ENCODE measurements at regions not wholly inside any gene's neighbourhood (a gene's known extent, or its start where the extent isn't known, plus 50 kb on each side); places are given as distances from the start of the nearest gene placed in this dataset.
A peak's percentile ranks its signal among the peaks of the same experiment; 100 is the strongest.

DNA sequence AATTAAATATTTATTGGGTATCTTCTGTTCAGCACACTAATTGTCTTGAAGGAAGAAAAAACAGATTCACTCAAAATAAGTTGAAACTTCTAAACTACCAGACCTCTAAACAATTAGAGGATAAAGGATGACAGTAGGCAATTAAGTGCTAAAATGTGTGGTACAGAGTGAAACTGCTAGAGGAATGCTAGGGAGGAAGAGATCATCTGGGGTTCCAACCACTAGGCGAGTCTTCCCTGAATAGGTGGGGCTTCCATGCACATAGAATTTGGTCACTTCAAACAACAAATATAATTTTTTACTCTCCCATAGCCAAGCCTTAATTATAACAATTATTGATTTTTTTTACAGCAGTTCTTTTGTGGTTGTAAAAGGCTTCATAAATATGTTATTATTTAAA, 559.0 kb upstream of the ZEB2 start:
- no peak for DNase-seq (ENCODE audit: low read depth in 2 of 2)

DNA sequence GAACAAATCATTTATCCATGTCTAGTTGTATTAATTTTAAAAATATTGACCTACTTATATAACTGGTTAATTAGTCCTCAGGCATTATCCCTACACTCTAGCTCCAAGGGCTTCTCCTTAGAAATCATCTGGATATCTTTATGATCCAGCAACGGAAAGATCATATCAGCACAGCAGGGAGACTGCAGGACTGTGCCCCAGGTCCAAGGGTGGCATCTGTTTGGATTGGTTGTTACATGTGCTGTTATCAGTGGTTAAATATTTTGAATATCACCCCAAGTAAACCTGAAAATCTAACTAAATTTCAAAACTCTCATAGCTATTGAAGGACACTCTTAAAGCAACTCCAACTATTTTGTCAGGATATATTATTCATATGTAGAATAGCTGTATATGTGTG, 556.2 kb upstream of the ZEB2 start:
- no peak for DNase-seq (ENCODE audit: low read depth in 2 of 2)

- DNase-seq (ENCODE audit: low read depth in 2 of 2) = no peak
These were observed 555.6 kb upstream of the ZEB2 start for GRCh38 chr2:145075454-145076062.

DNA sequence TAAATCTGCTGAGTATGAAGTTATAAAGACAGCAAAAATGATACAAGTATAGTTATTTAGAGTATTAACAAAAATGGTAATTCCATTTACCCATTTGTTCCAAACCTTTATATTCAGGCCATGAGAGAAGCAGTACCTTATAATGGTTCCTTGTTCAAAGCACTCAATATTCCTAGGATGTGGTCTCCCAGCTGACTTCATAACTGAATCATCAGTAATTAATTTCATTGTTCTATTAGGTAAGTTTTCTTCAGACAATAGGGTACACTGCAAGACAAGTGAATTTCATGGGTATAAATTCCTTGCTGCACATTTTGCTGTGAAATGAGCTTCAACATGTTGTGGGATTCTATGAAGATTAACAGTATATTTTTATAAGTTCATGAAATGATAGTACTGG, 550.8 kb upstream of the ZEB2 start:
- no peak for DNase-seq (ENCODE audit: low read depth in 2 of 2)

- no peak for DNase-seq (ENCODE audit: low read depth in 2 of 2)
These were observed 548.6 kb upstream of the ZEB2 start for GRCh38 chr2:145068509-145068908.

- no peak for DNase-seq (ENCODE audit: low read depth in 2 of 2)
These were observed 547.7 kb upstream of the ZEB2 start for GRCh38 chr2:145067549-145068030.

DNA sequence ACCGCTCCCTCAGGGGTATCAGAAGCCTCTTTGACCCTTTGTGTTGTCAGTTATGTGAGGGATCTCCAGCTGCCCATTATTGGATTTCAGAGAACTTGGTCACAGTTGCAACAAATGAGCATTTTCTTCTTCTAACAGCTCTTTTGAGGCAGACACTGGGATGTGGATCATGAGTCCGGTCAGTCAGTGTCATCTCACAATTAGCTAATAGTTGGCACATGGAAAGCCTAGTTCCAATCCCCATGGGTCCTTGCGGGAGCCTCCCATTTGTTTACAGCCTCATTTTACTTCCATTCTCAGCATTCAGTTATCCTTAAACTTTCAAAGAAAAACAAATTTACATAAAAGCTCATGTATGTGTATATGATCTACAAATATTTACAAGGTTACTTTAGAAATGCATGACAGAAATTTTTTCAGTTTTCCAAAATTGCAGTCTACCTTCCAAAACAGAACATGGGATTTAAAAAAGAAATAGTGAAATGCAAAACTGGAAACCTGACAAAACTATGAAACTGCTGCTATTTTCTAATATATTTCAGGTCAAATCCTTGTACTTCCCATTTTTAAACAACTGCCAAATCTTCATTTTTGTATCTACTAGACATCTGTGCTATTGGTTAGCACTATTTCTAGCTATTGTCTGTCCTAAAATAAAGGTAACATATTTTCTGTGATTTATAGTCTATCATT, 547.1 kb upstream of the ZEB2 start:
- DNase-seq (ENCODE audit: low read depth in 2 of 2) = no peak

DNA sequence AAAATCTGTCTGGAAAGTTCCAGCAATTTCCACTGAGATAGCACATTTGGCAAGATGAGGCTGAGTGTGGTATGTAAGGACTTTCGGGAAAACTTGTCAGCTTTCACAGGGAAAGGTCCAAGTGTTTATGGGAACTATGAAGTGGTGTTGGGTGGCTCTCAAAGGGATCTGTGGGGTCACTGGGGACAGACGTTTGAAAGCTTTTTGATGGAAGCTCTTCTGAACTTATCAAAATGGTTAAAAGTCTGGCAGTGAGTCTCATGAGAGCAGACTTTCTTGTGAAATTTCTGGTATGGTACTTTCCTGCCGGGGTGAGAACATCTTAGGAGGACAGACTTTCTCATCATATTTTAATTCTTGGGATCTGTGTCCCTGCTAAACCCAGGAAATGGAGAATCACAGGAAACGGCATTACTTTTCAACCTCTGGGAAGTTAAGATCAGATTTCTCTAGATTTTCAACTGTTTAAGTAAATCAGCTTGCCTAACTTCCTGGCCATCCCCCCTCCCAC, 546.3 kb upstream of the ZEB2 start:
- DNase-seq (ENCODE audit: low read depth in 2 of 2) = no peak

GRCh38 chr2:145065342-145065741, 545.4 kb upstream of the ZEB2 start:
- no peak for DNase-seq (ENCODE audit: low read depth in 2 of 2)

DNA sequence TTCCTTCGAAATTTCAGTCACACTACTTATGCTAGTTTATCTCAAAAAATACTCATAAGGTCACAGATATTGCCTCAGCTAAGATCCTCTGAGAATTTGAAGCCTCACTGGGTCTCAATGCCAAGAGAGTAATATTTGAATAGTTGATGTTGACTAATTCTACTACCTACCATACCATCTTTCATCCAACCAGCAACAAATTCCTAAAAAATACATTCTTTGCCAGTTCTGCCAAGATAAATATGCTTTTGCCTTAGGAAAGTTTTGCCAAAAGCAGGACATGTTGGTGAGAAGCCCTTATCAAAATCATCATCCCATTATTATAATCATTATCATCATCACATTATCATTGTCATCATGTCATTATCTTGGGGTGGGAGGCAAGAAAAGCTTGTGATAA, 544.6 kb upstream of the ZEB2 start:
- no peak for DNase-seq (ENCODE audit: low read depth in 2 of 2)

DNA sequence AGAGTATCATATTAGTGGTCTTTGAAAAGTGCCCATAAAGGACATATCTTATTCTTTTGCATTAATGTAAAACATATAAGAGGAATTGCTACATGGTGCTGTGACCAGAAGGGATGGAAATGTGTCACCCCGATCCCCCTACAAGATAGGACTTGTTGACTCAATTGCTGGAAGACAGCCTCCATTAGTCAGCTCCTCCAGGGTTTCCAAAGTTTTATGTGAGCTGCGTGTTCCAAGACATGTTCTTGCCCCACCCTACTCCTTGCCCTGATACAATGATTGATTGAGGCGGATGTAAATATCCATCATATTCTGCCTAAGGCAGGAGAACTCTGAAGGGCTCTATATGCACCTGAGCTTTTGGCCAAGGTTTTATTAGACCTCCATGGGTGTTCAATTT, 541.0 kb upstream of the ZEB2 start:
- no peak for DNase-seq (ENCODE audit: low read depth in 2 of 2)

GRCh38 chr2:145059914-145060313, 540.0 kb upstream of the ZEB2 start:
- no peak for DNase-seq (ENCODE audit: low read depth in 2 of 2)

DNA sequence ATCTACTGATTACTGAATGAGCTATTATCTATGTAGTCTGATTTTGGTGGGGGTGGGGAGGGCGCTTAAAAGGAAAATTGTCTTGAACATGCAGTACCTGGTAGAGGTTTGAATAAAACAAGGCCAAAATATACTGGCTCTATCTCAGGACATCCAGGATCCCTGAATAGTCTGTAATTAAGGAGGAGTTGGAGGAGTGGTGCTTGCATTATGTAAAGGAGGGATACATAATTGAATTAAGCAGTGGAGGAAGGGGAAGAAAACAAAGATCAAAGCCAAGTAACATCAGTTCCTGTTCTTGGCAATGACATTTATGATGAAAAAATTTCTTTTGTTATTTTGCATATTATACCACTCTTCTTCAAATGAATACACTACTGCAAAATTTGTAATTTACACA, 539.4 kb upstream of the ZEB2 start:
- no peak for DNase-seq (ENCODE audit: low read depth in 2 of 2)

- no peak for DNase-seq (ENCODE audit: low read depth in 2 of 2)
These were observed 538.5 kb upstream of the ZEB2 start for GRCh38 chr2:145058457-145058856.

GRCh38 chr2:145055651-145056050, 535.7 kb upstream of the ZEB2 start:
- no peak for DNase-seq (ENCODE audit: low read depth in 2 of 2)

- no peak for DNase-seq (ENCODE audit: low read depth in 2 of 2)
These were observed 530.2 kb upstream of the ZEB2 start for GRCh38 chr2:145050134-145050533.

DNA sequence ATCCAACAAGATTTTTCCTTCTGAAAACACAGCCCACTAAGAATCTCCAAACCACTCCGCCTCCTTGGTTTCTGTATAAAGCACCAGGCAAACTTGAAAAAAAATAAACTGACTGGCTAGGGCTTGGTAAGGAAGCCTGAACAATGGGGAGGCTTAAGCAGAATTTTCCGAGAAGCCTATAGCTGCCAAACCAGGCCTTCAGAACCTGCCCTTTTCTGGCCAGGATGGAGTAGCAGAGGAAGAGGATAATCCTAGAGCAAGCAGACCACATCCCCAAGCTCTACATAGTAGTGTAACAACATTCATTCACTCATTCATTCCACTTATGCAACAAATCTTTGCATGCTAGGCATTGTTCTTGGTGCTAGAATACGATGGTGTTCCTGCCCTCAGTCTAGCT, 529.6 kb upstream of the ZEB2 start:
- DNase-seq (ENCODE audit: low read depth in 2 of 2) = no peak

DNA sequence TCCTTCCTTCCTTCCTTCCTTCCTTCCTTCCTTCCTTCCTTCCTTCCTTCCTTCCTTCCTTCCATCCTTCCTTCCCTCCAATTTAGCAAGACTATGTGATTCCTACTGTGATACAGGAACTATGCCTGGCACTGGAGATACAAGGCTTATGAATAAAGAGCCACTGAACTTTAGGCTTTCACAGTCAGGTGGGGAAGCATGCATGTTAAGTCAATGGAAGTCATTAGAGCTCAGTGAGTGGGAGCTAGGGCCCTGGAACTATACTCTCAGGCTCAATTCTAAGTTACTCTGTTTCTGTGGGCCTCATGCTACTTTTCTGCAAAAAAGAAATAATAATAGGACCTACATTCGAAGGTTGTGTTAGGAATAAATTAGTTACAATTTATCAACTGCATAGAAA, 527.6 kb upstream of the ZEB2 start:
- no peak for DNase-seq (ENCODE audit: low read depth in 2 of 2)

DNA sequence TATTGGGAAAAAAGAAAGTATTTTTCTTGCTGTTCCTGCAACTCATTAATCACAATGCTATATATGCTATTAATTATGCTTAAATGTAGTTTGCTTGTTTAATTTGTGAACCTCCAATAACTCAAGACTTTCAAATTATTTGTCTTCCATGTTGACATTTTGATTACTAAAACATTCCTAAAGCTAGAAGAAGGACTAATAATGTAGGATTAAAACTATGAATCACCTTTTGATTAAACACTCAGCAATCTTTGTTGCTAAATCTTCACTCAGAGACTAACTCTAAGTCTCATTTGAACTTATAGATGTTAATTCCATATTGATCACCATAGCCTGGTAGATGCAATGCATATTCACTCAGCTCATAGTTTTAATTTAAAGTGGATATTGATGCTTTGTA, 524.6 kb upstream of the ZEB2 start:
- no peak for DNase-seq (ENCODE audit: low read depth in 2 of 2)

DNA sequence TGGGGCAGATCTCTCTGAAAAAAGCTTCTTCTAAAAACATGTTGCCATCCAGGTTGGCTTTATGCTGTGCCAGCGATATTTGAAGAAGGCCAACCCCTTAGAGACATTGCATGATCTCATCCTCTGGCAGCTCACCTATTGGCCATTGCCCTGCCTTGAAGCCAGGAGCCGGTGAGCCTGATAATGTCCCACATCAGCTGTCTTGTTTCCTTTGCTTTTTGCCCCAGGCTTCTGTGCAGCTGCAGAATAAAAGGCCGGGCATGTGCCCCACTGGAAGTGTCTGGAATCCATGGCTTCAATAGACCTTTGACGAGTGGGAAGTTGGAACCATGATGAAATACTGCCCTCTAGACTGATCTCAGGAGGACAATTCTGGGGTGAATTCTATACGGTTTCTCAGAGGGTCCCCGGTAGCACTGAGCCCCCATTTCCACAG, 523.5 kb upstream of the ZEB2 start:
- DNase-seq (ENCODE audit: low read depth in 2 of 2) = peak; percentile 19 to 26

GRCh38 chr2:145041706-145042105, 521.8 kb upstream of the ZEB2 start:
- no peak for DNase-seq (ENCODE audit: low read depth in 2 of 2)

DNA sequence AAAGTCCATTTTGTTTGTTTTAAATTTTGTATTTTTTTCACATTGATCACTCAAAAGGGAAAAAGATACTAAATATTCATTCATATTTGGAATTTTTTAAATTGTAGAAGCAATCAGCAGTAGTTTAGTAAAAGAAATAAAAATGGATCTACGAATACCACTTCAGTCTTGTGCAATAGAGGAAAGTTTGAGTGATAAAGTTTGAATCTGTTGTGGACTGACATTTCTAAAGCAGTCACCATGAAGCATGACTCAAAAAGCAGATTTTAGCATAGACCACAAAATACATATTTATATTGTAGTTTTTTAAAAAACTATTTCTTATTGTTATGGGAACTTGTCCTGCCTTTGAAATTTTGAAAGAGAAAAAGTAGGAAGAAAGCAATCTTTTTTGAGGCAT, 520.5 kb upstream of the ZEB2 start:
- DNase-seq (ENCODE audit: low read depth in 2 of 2) = no peak

DNA sequence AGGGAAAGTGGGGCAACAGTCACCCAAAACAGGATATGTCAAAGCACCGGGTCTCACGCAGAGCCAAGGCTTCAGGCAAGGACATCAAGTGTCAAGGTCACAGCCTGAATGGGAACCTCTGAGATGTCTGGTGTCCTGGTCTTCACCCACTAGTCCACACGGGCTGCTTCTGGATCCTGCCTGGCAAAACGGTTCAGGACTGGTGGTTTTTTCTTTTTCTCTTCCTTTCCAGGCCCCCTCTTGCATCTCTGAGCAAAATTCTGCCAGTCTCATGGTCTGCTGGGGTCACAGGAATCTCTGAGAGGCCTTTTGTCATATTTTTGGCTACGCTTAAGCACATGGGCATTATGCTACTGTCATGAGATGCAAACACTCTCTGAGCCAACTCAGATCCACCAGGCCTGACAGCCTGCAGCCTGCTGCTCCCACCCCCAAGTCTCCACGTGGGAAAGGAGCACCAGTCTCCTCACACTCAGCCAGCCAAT, 518.2 kb upstream of the ZEB2 start:
- DNase-seq (ENCODE audit: low read depth in 2 of 2) = no peak

Data from dermis microvascular lymphatic vessel endothelial cell (primary cell).